Esophagus (tissue), 2 donors: ENCODE measurements at regions not wholly inside any gene's neighbourhood (a gene's known extent, or its start where the extent isn't known, plus 50 kb on each side); places are given as distances from the start of the nearest gene placed in this dataset.

Experiments
- H3K27ac ChIP-seq, 2 donors: one replicate each; pipeline ENCODE4 v1.5.1; 2013; ENCODE audit warnings: low read depth in 2 of 2, mild to moderate bottlenecking in 2 of 2, inconsistent platforms in 1 of 2, low read length in 1 of 2, moderate library complexity in 1 of 2
- H3K27me3 ChIP-seq, 2 donors: one replicate each; pipeline ENCODE4 v1.6.1; 2013; ENCODE audit warnings: low read length in 2 of 2, control low read depth in 1 of 2, mild to moderate bottlenecking in 1 of 2; ENCODE audit not compliant: insufficient read depth in 2 of 2, control insufficient read depth in 1 of 2
- H3K36me3 ChIP-seq, 2 donors: one replicate each; pipeline ENCODE4 v1.6.1; 2013; ENCODE audit warnings: low read length in 1 of 2; ENCODE audit not compliant: control insufficient read depth in 2 of 2, insufficient read depth in 2 of 2
- H3K4me1 ChIP-seq, 2 donors: one replicate each; pipeline ENCODE4 v1.6.1; 2013; ENCODE audit warnings: low read length in 1 of 2; ENCODE audit not compliant: control insufficient read depth in 2 of 2, insufficient read depth in 2 of 2
- H3K4me3 ChIP-seq, 2 donors: one replicate each; pipeline ENCODE4 v1.5.1; 2013; ENCODE audit warnings: low read length in 2 of 2, mild to moderate bottlenecking in 2 of 2, low read depth in 1 of 2, moderate library complexity in 1 of 2
- H3K9me3 ChIP-seq, 2 donors: one replicate each; pipeline ENCODE4 v1.6.1; 2013; ENCODE audit warnings: mild to moderate bottlenecking in 2 of 2, low read depth in 1 of 2, low read length in 1 of 2, moderate library complexity in 1 of 2; ENCODE audit not compliant: control insufficient read depth in 2 of 2, insufficient read depth in 1 of 2
- WGBS, 2 donors: extraction: QIAGEN DNeasy Blood & Tissue Kit; methylation state at CpG; one replicate each; pipeline ENCODE4 v1.1.7; 2013; 5-methylcytosine and 5-hydroxymethylcytosine counted together
- donor health status: healthy with polysubstance abuse.
- donor health status: Bipolar disorder and iron deficiency.

DNA sequence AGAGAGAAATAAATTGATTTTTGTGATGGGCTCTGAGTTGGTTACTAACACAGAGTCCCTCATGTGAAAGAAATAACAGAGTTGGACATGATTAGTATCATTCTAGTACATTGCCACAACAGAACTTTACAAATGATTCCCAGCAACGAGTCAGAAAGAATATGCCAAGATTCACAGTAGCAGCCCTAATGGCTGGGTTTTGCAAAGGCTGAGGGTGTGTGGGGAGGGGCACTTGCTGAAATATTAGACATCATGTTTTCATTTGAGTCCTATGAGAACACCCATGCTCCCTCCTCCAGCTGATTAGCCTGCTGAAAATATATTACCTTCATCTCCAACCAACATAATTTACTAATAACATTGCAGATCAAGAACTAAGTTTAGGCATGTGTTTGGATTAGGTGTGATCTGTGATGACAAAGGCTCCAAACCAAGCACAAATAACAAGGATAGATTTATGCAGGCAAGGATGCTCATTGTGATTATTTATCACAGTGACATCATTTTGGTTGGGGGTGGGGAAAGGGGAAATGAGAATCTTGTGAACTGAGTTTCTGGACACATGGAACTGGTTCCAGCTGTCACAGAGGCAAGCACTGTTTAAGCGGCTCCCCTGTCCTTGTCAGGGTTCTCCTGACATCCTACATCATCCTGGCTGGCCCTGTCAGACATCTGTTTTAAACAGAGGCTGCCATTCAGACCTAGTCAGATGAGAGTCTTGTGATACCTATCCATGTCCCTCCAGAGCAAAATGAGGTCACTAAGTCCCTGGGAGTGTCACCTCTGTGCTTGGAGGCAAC lies 205.8 kb upstream of the NCKAP5 start:
- Histone ChIP-seq H3K27ac (peak overlapping the region in 1 of 2 donors; percentile 9), H3K27me3 (no peaks in the 10 kb centered on the region), H3K4me1 (peaks cover 0 to 3% of the 10 kb centered on the region in 2 donors), H3K36me3 (no peaks in the 10 kb centered on the region), H3K9me3 (no peaks in the 10 kb centered on the region), H3K4me3 (no peak overlapping the region)
- WGBS, 2 donors: 46 to 55% methylated on average over 2 of the region's 2 CpGs

DNA sequence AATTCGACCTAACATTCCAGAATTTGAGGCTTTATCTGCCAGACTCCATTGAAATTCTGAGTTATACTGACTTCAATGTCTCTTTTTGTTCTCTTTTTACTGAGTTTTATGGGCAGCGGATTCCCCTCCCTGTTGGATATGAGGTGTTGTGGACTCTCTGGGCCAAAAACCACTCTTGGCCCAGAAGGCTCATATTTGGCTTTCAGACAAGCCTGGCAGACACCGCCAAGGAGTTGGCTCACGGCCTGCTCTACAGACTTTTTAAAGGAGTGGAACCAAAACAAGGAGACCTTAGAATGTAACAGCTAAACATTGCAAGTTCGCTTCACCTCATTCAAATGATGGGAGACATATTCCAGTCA lies 206.4 kb upstream of the NCKAP5 start:
- H3K36me3 ChIP-seq: no peaks in the 10 kb centered on the region
- no peaks in the 10 kb centered on the region for H3K9me3 ChIP-seq
- H3K27ac ChIP-seq: peak overlapping the region in 1 of 2 donors; percentile 9
- no peak overlapping the region for H3K4me3 ChIP-seq
- H3K4me1 ChIP-seq: peaks cover 0 to 3% of the 10 kb centered on the region in 2 donors
- 35 to 54% methylated on average over 5 of the region's 5 CpGs for WGBS, 2 donors
- H3K27me3 ChIP-seq: no peaks in the 10 kb centered on the region

DNA sequence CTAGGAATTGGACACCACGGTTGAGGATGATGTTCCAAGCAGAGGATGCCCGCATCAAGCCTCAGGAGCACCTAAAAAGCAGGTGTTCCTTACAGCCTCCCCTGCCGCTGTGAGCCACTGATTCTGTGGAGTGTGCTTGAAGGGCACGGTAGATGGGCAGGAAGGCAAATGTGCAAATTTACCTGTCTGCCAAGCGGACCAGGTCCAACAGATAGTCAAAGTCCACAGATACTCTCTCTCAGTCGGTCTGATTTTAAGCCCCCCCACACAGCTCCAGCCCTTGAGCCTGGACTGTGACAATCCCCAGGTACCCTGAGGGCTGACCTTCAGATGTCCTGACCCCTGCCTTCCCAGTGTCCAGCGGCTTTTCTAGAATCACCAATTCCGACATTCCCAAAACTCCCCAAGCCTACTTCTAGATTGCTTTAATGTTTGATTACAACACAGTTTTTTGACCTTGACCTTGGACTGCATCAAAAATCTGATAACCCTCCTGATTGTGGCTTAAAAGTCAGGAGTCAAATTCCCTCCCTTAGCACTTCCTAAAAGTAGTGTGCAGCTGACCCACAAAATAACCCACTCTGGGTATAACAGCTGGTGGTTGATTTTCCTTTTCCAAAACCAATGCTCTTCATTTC lies 208.8 kb upstream of the NCKAP5 start:
- WGBS, 2 donors: 83 to 94% methylated on average over 8 of the region's 8 CpGs
- no peaks in the 10 kb centered on the region for H3K27me3 ChIP-seq
- H3K4me3 ChIP-seq: no peak overlapping the region

DNA sequence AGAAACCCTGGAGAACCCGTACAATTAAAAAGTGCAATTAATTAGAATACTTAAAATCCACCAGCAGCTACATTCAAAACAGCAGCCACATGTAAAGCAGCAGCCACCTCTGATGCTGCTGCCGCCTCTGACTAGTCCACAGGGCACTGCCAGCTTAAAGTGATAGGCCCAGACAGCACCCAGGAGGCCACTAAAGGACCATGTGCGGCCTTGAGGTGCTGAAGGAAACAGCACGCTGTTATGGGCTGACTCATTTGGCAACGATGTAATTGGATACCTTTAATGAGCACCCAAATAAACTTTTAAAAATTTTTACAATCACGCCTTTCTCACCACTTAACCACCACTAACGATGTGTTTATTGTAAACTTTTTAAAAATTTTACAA lies 209.3 kb upstream of the NCKAP5 start:
- Histone ChIP-seq H3K4me1 (peaks cover 0 to 3% of the 10 kb centered on the region in 2 donors), H3K4me3 (no peak overlapping the region), H3K9me3 (no peaks in the 10 kb centered on the region), H3K27me3 (no peaks in the 10 kb centered on the region), H3K27ac (no peak overlapping the region), H3K36me3 (no peaks in the 10 kb centered on the region)
- WGBS, 2 donors: 61 to 68% methylated on average over 7 of the region's 7 CpGs

More for the DNA sequence above, 208.8 kb upstream of the NCKAP5 start:
- Histone ChIP-seq H3K9me3 (no peaks in the 10 kb centered on the region), H3K27ac (no peak overlapping the region), H3K4me1 (peaks cover 0 to 3% of the 10 kb centered on the region in 2 donors), H3K36me3 (no peaks in the 10 kb centered on the region)

DNA sequence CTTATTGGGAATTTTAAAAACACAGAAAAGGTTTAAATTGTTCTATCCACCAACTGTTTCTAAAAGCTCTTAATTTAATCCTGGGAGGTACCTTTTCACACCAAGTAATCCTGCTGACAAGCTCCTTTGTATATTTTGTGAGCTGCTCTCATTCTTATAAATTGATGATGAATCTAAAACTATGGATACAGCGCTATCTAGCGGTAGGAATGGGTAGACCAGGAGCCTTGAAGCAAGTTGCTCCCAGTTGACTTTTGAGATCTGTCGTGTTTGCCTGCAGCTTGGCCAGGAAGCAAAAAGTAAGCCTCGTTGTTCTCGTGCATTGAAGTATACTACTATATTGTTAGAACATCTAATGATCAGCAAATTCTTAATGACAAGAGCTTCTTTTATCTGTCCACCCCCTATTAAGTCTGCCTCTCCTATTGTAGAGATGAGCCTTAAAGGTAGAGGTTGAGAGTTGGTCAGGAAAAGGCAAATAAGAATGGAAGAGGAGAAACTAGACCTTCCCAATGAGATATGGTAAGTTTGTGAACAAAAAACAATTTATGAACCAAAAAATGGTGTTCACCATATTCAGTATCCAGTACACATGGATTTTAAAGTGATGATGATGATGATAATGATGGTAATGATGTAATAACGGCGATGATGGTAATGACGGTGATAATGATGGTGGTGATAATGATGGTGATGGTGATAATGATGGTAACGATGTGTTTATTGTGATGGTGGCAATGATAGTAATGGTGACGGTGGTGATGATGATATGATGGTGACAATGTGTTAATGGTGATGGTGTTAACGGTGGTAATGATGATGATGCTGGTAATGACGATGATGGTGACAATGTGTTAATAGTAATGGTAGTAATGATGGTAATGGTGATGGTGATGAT lies 212.1 kb upstream of the NCKAP5 start:
- Histone ChIP-seq H3K27me3 (no peaks in the 10 kb centered on the region), H3K9me3 (no peaks in the 10 kb centered on the region), H3K4me1 (no peaks in the 10 kb centered on the region), H3K27ac (no peak overlapping the region), H3K4me3 (no peak overlapping the region), H3K36me3 (no peaks in the 10 kb centered on the region)
- 53 to 54% methylated on average over 12 of the region's 12 CpGs for WGBS, 2 donors

DNA sequence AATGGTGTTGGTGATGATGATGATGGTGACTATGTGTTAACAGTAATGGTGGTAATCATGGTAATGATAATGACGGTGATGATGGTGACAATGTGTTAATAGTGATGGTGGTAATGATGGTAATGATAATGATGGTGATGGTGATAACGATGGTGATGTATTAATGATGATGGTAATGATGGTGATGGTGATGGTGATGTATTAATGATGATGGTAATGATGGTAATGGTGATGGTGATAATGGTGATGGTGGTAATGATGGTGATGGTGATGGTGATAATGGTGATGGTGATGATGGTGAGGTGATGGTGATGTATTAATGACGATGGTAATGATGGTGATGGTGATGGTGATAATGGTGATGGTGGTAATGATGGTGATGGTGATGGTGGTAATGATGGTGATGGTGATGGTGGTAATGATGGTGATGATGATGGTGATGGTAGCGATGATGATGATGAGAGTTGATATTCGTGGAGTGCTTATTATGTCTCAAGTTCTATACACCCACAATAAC lies 212.8 kb upstream of the NCKAP5 start:
- 79 to 88% methylated on average over 5 of the region's 5 CpGs for WGBS, 2 donors
- Histone ChIP-seq H3K27me3 (no peaks in the 10 kb centered on the region), H3K36me3 (no peaks in the 10 kb centered on the region), H3K4me3 (no peak overlapping the region), H3K4me1 (no peaks in the 10 kb centered on the region), H3K27ac (no peak overlapping the region), H3K9me3 (no peaks in the 10 kb centered on the region)

DNA sequence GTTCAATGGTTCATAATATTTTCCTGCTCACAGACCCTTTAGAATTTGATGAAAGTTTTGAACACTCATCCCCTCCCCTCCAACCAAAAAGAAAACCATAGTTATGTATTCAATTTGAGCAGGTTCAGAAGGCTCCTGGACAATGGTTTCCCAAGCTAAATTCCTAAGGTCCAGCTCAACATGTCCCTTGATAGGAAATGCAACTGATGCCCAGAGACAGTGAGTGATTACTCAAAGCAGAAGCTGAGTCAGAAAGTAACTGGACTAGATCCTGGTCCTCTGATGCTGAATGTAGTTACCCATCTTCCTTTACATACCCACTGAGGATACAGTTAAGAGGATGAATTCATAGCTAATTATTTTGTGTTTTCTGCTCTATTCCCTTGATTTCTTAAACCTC lies 218.9 kb upstream of the NCKAP5 start:
- no peaks in the 10 kb centered on the region for H3K4me1 ChIP-seq
- H3K27me3 ChIP-seq: no peaks in the 10 kb centered on the region
- no peak overlapping the region for H3K27ac ChIP-seq
- no peak overlapping the region for H3K4me3 ChIP-seq
- no peaks in the 10 kb centered on the region for H3K36me3 ChIP-seq
- no peaks in the 10 kb centered on the region for H3K9me3 ChIP-seq

DNA sequence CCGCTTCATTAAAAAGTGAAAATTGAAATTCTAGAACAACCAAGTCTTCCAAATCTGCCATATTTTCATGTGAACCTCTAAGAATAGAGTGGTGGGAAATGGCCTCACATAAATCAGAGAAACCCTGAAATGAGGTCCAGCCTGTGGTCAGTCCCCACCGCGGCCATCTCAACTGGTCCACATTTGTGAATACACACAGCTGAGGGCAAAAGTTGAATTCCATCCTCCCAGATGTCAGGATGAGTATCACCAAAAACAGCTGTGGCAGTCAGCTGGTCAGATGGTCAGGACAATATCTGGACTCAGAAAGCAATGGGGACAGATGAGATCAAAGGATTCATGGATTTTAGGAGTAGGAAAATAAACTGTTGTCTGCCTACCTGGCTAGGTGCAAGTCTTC lies 219.4 kb upstream of the NCKAP5 start:
- no peak overlapping the region for H3K4me3 ChIP-seq
- no peaks in the 10 kb centered on the region for H3K36me3 ChIP-seq
- H3K9me3 ChIP-seq: no peaks in the 10 kb centered on the region
- WGBS, 2 donors: 93% methylated on average over 3 of the region's 3 CpGs
- H3K4me1 ChIP-seq: no peaks in the 10 kb centered on the region
- no peaks in the 10 kb centered on the region for H3K27me3 ChIP-seq
- H3K27ac ChIP-seq: no peak overlapping the region

DNA sequence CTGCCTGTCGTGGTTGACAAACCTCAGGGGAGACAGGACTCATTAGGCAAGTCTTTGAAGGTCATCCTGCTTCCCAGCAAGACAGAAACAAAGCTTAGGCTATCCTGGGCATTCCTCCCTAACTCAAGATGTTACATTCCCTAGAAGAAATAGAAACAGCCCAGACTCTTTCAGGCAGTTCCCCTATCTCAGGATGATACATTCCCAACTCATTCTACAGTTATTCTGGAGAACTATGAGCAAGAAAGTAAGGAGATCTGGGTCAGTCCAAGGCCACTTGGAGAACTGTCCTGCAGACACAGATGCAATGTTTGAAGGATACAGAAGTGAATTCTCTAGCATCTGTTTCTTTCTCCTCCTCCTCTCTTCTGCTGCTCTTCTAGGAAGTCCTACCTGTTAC lies 220.1 kb upstream of the NCKAP5 start:
- Histone ChIP-seq H3K36me3 (no peaks in the 10 kb centered on the region), H3K27ac (no peak overlapping the region), H3K4me1 (no peaks in the 10 kb centered on the region), H3K27me3 (no peaks in the 10 kb centered on the region), H3K9me3 (no peaks in the 10 kb centered on the region), H3K4me3 (no peak overlapping the region)
- 46 to 57% methylated on average over 1 of the region's 1 CpG for WGBS, 2 donors
